A673 (cell line): ENCODE measurements at regions not wholly inside any gene's neighbourhood (a gene's known extent, or its start where the extent isn't known, plus 50 kb on each side); places are given as distances from the start of the nearest gene placed in this dataset.

Experiments
- BruUV-seq: library from RNA; stranded (reverse); fragments of 400-500 nt; replicated peaks from 2 replicates; lab custom pipeline; 2021; lab: Mats Ljungman, UMichigan
- CTCF ChIA-PET: fragments of 300-600 bp; sonication (Branson Sonifier 250); formaldehyde crosslinking; loops from one replicate; lab custom pipeline; 2022; ENCODE audit warnings: antibody characterized with exemption; lab: Charles Lee
- POLR2A ChIA-PET: fragments of 300-600 bp; sonication (Branson Sonifier 250); formaldehyde crosslinking; loops from one replicate; lab custom pipeline; 2022; ENCODE audit warnings: antibody characterized with exemption; ENCODE audit not compliant: low non-redundant PET; lab: Charles Lee
- DNase-seq: peaks from one replicate; pipeline ENCODE4 v3.0.0-alpha.2; 2015; ENCODE audit warnings: low spot score
- H3K27ac ChIP-seq: fragments of 200-600 bp; sonication (generic); 2 replicates; pipeline ENCODE4 v1.5.1; 2016; ENCODE audit warnings: mixed run types, low read depth, mild to moderate bottlenecking, mixed read lengths, antibody characterized with exemption, low read length; ENCODE audit not compliant: poor library complexity, severe bottlenecking
- H3K27me3 ChIP-seq: fragments of 200-600 bp; sonication (generic); replicated peaks from 2 replicates; pipeline ENCODE4 v1.6.1; 2017; ENCODE audit warnings: mixed run types, low read depth, mild to moderate bottlenecking, mixed read lengths, antibody characterized with exemption, low read length; ENCODE audit not compliant: insufficient read depth, poor library complexity
- H3K36me3 ChIP-seq: fragments of 200-600 bp; sonication (generic); 2 replicates; pipeline ENCODE4 v1.6.1; 2016; ENCODE audit warnings: mixed run types, mild to moderate bottlenecking, mixed read lengths, antibody characterized with exemption, low read length; ENCODE audit not compliant: insufficient read depth, poor library complexity, severe bottlenecking
- H3K4me1 ChIP-seq: fragments of 200-600 bp; sonication (generic); 2 replicates; pipeline ENCODE4 v1.6.1; 2017; ENCODE audit warnings: mixed run types, mild to moderate bottlenecking, mixed read lengths, antibody characterized with exemption, low read length; ENCODE audit not compliant: insufficient read depth, poor library complexity, severe bottlenecking
- H3K4me3 ChIP-seq: fragments of 200-600 bp; sonication (generic); 2 replicates; pipeline ENCODE4 v1.5.1; 2016; ENCODE audit warnings: low read depth, mixed run types, mild to moderate bottlenecking, mixed read lengths, low read length; ENCODE audit not compliant: poor library complexity, severe bottlenecking
- H3K9me3 ChIP-seq: fragments of 200-600 bp; sonication (generic); 2 replicates; pipeline ENCODE4 v1.6.1; 2016; ENCODE audit warnings: mixed run types, low read depth, mild to moderate bottlenecking, mixed read lengths, antibody characterized with exemption, low read length; ENCODE audit not compliant: poor library complexity, severe bottlenecking
- CTCF ChIP-seq: fragments of 300-800, 200-600 bp; sonication (generic); conservative IDR thresholded peaks from 2 replicates; pipeline ENCODE4 v1.5.1; 2017; ENCODE audit warnings: low read depth, mild to moderate bottlenecking, antibody characterized with exemption, low read length, moderate library complexity, mixed read lengths
- EZH2 ChIP-seq: fragments of 200-600 bp; sonication (generic); IDR thresholded peaks from 2 replicates; pipeline ENCODE4 v1.6.1; 2017; ENCODE audit warnings: borderline replicate concordance, low read depth, mild to moderate bottlenecking, mixed read lengths, antibody characterized with exemption, low read length; ENCODE audit not compliant: poor library complexity, severe bottlenecking
- intact Hi-C: fragments of 100-400 bp; cut with micrococcal nuclease; formaldehyde crosslinking; loops from one replicate; pipeline ENCODE4 v1.10.0; 2022; ENCODE audit not compliant: unreplicated experiment

GRCh38 chr2:236802862-236803261 is 233.2 kb downstream of the ACKR3 start:
- Histone ChIP-seq H3K9me3 (peaks cover 5% of the 10 kb centered on the region), H3K4me1 (no peaks in the 10 kb centered on the region), H3K4me3 (no peak overlapping the region), H3K27me3 (no peaks in the 10 kb centered on the region), H3K27ac (no peak overlapping the region), H3K36me3 (no peaks in the 10 kb centered on the region)
- CTCF ChIA-PET = no interaction called here
- no TSS peak for BruUV-seq
- TF ChIP-seq EZH2 = no peak
- no peak for TF ChIP-seq CTCF
- DNase-seq = no peak
- POLR2A ChIA-PET = no interaction called here
- intact Hi-C loops = no loop called here

GRCh38 chr2:236803621-236804020 is 234.0 kb downstream of the ACKR3 start:
- H3K4me1 ChIP-seq = no peaks in the 10 kb centered on the region
- no peaks in the 10 kb centered on the region for H3K27me3 ChIP-seq
- peaks cover 11% of the 10 kb centered on the region for H3K9me3 ChIP-seq
- no TSS peak for BruUV-seq
- H3K4me3 ChIP-seq = no peak overlapping the region
- no peak for DNase-seq
- intact Hi-C loops = no loop called here
- ChIA-PET CTCF (no interaction called here), POLR2A (no interaction called here)
- H3K27ac ChIP-seq = no peak overlapping the region
- TF ChIP-seq CTCF (no peak), EZH2 (no peak)
- H3K36me3 ChIP-seq = no peaks in the 10 kb centered on the region

- BruUV-seq = no TSS peak
- TF ChIP-seq EZH2 = no peak
- no peak for TF ChIP-seq CTCF
- peaks cover 16% of the 10 kb centered on the region for H3K9me3 ChIP-seq
- no peak for DNase-seq
- ChIA-PET POLR2A (no interaction called here), CTCF (no interaction called here)
- no peaks in the 10 kb centered on the region for H3K27me3 ChIP-seq
- no peaks in the 10 kb centered on the region for H3K4me1 ChIP-seq
- no peaks in the 10 kb centered on the region for H3K36me3 ChIP-seq
- no peak overlapping the region for H3K4me3 ChIP-seq
- intact Hi-C loops = no loop called here
- no peak overlapping the region for H3K27ac ChIP-seq
These were observed 236.3 kb downstream of the ACKR3 start for GRCh38 chr2:236805800-236806531.
